NCI-H1105 (cell line): ENCODE measurements at regions not wholly inside any gene's neighbourhood (a gene's known extent, or its start where the extent isn't known, plus 50 kb on each side); places are given as distances from the start of the nearest gene placed in this dataset.
"Not testable (repeated sequence)": the region's sequence is repeated elsewhere in the genome, so short reads cannot be mapped to it uniquely, and the experiment has no call there.

Experiments used
- DNase-seq: peaks from one replicate; lab custom pipeline; 2025; lab: John Stamatoyannopoulos, UW

DNA sequence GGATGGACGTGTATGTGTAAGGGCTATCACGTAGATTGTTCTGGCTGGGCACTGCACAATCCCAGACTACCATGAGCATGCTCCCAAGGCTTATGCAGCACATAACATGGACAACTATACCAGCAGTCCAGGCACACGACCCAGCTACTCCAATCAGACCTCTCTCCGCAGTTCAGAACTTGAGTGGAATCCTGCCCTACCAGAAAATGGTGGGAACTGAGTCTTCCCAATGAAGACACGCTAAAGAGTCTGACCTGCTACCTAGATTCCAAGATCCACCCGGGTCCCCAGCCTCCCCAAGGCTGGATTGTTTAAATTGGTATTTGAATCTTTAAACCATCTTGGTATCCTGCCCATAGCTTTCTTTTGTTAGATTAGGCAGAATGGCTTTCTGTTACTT, 251.3 kb upstream of the KAZN start:
- DNase-seq: no peak

DNA sequence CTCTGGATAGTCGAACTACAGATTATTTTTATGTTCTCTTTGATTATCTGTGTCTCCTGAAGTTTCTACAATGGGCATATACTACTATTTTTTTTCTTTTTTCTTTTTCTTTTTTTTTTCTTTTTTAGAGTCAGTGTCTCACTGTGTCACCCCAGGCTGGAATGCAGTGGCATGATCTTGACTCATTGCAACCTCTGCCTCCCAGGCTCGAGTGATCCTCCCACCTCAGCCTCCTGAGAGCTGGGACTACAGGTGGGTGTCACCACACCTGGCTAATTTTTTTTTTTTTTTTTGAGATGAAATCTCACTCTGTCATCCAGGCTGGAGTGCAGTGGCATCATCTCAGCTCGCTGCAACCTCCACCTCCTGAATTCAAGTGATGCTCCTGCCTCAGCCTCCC, 250.7 kb upstream of the KAZN start:
- no peak for DNase-seq

DNA sequence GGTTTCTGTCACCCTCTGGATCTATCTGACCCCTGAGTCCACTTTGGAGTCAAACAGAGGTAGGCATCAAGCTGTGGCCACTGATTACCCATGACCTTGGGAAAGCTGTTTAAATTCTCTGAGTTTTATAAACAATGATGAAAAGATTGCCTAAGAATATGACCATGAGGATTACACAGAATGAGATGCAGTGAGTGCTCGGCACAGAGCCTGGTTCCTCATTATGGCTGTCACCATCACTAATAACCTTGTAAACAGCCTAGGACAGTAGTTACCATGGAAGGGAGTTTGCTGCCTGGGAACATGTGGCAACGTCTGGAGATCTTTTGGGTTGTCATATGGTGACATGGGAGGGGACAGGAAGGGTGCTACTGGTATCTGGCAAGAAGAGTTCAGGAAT, 248.3 kb upstream of the KAZN start:
- DNase-seq: no peak

DNA sequence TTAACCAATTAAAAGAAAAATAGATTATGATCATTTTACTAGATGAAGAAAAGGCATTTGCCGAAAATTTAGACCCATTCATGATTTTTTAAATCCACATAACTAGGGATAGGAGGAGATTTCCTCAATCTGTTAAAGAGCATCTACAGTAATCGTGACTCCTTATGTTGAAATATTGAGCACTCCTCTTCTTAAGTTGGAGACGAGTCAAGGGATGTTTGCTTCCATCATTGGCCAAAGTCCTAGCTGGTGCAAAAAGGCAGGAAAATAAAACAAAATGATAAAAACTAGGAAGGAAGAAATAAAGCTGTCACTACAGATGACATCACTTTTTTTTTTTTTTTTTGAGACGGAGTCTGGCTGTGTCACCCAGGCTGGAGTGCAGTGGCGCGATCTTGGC, 245.6 kb upstream of the KAZN start:
- no peak for DNase-seq

DNA sequence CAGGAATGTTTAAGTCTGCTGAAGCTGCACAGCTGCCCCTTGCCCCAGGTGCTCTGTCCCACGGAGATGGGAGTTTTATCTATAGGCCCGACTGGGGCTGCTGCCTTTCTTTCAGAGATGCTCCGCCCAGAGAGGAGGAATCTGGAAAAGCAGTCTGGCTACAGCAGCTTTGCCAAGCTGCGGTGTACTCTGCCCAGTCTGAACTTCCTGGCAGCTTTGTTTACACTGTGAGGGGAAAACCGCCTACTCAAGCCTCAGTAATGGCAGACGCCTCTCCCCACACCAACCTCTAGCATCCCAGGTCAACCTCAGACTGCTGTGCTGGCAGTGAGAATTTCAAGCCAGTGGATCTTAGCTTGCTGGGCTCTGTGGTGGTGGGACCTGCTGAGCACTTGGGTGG, 237.5 kb upstream of the KAZN start:
- not testable (repeated sequence) for DNase-seq

DNA sequence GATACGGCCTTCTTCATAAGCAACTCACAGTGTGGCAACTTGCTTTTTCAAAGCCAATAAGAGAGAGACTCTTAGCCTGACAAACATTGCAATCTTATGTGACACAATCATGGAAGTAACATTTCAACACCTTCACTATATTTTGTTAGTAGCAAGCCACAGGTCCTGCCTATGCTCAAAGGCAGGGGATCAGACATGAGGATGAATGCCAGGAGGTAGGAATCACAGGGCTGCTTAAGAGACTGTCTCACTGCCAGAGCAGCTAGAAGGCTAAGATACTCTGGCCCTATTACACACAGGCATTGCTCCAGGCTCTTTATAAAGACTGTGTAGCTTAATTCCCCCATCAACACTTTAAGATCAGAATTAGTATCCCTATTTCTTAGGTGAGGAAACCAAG, 236.2 kb upstream of the KAZN start:
- DNase-seq: no peak

DNA sequence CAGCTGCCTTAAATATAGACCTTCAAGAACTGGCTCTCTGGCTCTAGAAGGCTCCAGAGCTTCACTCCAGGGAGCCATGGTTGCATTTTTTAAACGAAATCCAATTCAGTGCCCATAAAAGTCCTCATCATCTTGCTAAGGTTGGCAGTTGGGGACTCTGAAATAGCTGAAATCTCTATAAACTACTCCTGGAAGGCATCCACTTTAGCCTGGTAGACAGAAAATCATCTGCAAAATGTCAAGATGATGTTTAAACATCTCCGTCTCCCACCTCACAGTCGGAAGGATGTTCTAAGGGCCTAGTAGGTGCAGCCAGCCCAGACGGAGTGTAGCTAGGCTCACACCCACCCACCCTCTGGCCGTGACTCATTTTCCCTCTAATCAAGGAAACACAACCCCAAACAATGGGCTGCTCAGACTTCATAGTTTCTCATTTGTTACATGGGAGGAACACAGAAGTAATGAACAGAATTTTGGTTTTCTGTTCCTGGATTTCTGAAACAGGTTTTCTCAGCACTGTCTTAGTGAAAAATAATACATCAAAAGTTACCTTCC, 235.4 kb upstream of the KAZN start:
- no peak for DNase-seq

DNA sequence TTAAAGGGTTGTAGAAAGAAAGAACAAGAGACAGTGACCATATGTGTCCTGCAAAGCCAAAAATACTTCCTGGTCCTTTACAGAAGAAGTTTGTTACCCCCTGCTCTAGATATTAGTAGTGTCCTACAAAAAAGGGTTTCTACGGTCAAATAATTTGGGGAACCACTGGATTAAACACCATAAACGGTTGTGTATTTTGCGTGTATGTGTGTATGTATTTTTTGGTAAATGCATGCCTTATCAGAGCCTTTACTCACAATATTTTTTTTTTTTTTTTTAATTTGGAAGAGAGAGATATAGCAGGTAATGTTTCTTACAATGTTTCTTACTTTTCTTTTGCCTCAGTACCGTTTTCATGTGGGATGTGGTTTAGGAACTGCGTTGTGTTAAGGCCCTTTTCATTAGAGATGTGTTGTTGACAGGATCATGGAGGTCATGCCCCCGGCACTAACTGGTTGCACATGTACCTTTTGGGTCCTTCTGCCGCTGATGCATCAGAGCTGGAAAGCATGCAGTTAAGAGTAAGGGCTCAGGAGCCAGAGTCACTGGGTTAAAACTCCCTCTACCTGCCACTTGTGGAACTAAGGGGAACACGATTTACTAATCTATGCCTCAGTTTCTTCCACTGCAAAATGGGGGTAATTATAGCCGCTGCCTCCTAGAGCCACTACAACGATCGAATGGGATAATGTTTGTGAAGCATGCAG, 234.6 kb upstream of the KAZN start:
- DNase-seq: no peak

DNA sequence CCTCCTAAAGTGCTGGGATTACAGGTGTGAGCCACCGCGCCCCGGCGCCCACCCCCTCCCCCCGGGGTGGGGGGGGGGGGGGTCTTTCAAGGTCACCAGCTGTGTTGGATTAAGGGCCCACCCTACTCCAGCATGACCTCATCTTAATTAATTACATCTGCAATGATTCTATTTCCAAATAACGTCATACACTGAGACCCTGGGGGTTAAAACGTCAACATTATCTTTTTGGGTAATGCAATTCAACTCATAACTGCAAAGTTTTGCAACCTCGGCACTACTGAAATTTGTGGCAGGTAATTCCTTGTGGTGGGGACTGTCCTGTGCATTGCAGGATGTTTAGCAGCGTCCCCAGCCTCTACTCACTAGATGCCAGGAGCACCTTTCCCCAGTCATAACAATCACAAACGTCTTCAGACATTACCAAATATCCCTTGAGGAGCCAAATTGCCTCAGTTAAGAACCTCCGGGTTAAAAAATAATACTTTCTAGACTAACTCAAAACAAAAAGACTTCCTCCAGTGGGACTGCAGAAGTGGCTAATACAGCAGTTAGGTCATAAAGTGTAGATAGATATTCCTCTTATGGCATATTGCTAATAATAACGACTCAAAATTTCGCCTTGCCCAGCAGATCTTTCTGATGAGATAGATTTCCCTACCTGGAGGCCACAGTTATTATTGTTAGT, 233.0 kb upstream of the KAZN start:
- no peak for DNase-seq

DNA sequence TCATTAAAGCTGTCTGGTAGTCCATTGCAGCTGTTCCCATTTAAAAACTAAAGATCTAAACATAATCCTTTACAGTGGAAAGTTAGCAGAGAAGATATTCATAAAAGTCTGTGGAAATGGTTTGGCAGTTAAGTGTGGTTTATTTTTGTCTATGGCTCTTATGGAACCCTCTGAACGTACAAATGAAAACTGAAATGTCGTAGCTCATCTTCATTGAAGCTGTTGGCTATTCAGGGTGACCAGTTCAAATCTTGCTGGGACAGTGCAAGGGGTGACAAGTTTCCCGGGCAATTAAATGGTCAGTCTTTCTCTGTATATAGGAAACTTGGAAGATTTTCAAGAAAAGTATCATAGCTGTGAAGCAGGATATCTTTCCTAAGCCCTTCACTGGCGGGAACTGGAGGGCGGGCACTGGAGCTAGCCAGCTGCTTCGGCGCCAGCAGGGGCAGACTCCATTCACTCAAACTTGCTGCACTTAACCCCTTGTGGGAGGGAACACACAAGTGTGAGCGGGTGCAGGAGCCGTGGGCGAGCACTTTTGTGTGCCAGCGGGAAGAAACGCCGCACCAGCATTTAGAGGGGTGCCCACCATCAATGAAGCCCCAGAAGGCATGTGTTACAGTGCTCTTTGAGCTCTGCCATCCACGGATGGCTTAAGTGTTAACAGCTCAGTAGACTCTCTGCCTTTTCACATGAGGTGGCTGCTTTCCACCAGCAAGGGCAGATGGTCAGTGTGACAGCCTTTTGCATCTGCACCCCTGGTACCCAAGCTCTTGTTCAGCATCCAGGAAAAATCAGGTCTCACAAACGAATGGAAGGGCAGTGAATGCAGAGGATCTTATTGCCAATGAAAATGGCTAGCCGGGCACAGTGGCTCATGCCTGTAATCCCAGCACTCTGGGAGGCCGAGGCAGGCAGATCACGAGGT, 232.1 kb upstream of the KAZN start:
- DNase-seq: no peak

DNA sequence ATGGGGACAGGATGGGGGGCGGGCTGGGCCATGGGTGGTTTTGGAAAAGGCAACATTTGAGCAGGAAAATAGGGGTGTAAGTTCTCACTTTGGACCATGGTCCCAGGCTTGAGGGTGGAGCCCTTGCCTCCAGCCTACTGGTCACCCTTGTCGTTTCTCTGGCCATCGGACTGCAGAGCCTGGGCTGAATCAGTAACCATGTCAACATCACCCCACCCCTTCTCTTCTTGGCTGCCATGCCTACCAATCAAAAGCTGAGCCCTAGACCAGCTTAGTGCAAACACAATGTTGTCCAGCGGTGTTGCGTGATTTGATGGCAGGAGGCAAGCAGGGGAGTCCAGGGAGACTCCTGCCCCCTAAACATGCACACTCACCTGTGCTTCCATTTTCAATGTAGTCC, 231.0 kb upstream of the KAZN start:
- no peak for DNase-seq

DNA sequence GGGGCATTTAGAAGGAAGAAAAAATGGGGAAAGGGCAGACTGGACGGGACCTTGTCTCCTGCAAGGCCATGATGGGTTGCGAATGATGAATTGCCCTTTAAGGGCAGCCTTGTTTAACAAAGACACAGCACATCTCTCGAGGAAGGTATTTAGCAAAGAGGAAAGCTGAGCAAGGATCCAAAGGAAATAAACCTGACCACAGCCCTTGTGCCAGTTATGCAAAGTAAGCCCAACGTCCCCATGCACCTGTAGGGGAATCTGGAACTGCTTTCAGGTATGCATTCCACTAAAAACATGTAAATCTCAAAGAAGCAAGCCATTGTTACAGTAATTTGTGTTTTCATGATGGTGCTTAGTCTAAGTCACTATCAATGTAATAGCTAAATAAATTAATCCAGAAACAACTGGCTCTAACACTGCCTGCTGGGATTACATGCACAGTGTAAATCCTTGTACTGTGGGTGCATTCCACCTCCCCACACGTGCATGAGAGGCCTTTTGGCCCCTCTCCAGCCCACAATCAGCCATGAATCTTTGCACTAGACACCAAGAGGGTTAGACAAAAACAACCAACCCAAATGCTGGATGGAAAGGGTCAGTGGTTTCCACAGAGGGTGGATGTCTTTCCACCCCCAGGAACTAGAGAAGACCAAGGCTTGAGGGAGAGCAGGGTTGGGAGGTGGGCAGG, 228.8 kb upstream of the KAZN start:
- no peak for DNase-seq

DNA sequence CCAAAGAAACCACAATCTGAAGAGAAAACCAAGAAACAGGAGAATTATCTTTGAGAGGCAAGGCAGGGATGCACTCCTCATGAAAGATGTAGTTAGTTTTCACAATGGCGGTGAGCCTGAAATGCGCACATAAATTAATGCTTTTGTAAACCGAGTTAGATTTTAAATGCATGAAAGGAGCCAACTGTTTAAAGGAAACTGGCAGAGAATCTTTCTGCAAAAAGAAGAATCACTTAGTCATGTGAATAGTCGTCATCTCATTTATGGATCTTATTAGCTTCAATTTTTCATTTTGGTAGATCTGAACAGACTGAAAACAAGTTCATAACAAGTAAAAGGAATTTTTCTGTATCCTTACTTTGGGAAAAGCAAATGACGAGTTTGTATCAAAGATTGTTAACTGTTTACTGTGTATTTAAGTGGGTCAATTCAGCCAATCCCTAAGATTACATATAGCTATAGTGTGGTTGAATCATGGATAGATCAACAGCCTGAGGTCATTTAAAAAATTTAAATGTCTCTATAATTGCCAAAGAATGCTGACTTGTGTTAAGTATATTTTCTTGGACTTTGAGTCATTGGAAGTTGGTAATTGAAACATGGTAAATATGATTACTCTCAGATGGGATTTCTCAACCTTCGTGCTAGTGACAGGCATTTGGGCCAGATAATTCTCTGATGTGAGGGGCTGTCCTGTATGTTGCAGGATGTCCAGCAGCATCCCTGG, 226.6 kb upstream of the KAZN start:
- DNase-seq: no peak

DNA sequence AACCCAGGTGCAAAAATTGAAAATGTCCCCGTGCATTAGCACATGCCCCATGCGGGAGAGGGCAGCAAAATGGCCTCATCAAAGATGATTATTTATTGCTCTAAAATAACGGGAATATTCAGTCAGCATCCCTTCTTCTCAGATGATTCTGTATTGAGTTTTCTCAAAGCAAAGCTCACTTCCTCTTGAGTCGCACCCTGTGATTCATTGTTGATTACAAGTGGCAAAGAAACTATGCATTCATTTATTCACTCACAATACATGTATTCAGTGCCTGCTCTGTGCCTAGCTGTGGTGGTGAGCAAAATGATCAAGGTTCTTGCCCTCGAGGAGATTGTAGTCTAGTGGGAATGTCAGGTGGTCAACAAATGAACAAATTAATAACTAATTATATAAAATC, 226.0 kb upstream of the KAZN start:
- DNase-seq: no peak

DNA sequence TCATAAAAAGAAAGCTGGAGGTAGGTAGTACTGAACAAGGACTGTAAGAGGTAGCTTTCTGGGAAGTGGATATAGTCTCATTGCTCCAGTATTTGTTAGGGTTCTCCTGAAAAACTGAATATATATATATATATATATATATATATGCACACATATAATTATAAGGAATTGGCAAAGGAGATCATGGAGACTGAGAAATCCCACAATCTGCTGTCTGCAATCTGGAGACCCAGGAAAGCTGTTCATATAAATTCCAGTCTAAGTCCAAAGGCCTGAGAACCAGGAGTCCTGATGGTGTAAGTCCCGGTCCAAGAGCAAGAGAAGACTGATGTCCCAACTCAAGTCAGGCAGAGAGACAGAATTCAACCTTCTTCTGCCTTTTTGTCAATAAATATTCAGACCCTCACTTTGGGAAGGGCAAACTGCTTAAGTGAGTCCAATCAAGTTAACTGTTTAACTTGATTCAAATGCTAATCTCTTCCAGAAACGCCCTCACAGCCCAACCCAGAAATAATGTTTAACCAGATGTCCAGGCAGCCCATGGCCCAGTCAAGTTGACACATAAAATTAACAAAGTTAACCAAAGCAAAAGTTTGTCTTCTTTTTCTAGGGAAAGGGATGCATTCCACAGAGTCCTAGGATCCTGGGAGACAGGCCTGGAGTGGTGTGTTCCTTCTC, 225.3 kb upstream of the KAZN start:
- DNase-seq: no peak

DNA sequence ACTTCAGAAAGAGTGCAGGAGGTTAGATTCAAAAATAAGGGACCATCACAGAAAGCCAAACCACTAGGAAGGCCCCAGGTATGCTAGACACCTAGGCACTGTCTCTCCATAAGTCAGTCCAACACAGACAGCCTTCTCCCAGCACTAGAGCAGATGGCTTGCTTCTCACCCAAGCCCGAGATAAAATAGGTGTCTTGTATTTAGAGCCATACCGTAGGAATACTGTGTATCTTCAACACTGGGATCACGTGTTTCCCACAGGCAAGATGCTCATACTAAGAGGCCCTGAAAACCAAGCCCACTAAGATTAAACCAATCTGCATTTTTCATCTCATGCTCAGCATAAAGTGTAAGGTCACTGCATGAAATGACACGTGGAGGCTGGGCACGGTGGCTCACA, 223.3 kb upstream of the KAZN start:
- DNase-seq: no peak

DNA sequence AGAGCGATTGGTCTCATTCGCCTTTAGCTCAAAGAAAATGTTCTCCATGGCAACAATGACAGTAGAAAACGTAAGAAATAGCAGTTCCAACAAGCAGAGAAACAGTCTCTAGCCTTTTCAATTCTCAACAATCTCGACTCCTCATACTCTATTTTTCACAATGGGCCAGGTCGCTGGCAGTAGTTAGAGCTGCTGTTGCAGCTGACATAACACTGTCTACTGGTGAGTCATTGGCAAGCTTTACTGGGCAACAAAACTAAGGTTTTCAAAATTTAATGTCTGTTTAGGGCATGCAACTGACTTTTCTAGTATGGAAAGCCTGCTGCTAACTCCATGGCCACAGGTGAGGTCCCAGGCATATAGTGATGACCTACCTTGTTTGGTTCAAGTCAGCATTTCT, 221.1 kb upstream of the KAZN start:
- DNase-seq: no peak

DNA sequence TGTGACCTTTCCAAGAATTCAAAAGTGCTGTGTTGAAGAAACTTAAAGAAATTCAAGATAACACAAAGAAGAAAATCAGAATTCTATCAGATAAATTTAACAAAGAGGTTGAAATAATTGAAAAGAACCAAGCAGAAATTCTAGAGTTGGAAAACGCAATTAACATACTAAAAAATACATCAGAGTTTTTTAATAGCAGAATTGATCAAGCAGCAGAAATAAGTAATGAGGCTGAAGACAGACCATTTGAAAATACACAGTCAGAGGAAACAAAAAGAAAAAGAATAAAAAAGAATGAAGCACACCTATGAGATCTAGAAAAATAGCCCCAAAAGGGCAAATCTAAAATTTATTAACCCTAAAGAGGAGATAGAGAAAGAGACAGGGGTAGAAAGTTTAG, 218.1 kb upstream of the KAZN start:
- DNase-seq: no peak

DNA sequence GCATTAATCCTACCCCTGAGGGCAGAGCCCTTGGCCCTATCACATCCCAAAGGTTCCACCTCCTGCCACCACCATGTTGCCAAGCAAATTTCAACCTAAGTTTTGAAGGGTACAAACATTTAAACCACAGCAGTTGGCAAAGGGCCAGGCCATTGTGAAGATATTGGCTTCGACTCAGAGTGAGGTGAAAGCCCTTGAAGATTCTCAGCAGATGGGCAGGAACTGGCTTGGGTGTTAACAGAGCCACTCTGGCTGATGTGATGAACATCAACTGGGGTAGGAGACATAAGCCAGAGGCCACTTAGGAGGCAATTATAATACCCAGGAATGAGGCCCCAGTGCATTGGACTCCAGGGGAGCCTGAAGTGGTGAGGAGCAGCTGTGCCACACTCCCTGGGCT, 207.7 kb upstream of the KAZN start:
- peak; percentile 21 for DNase-seq

DNA sequence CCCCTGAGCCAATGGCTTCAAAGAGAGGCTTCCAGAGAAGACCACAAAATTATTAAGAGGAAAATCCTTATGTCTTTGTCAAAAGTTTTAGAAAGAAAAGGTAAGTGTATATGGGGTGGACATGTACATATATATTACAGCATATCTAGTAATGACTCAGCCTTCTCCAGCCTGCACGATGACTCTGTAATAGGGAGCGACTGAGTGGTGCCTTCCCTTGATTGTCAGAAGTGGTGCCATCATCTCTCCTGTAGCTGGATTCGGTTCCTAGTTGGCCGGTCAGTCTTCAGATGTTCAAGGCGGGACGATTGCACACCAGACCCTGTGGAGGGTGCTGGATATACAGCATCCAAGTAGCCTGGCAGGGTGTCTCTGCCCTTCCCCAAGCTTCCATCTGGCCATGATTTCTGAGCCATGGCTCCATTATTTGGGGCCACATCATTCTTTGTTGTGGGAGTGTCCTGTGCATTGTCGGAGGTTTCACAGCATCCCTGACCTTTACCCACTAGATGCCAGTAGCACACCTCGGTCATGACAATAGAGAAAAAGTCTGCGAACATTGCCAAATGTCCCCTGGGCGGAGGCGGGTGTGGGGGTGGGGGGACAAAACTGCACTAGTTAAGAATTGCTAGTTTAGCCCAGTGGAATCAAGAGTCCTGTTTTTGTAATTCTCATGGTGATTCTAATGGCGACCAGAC, 206.2 kb upstream of the KAZN start:
- no peak for DNase-seq
